ENCODE measurements at regions not wholly inside any gene's neighbourhood (a gene's known extent, or its start where the extent isn't known, plus 50 kb on each side); places are given as distances from the start of the nearest gene placed in this dataset.

- TF ChIP-seq CTCF (IDR thresholded peaks at IDR 0.05; ENCODE audit: low read length): 0 out of 2 replicates have a peak, but pooled peaks have one; percentile 6
- no peak for TF ChIP-seq EZH2phosphoT487 (IDR thresholded peaks at IDR 0.05; ENCODE audit: low read length)
- TF ChIP-seq EZH2 (optimal IDR thresholded peaks at IDR 0.05; ENCODE audit: low read depth, low read length): no peak
Observed at GRCh38 chr1:183739082-183739481, 65.8 kb upstream of the RGL1 start.

Data from MM.1S (cell line).